Natural killer cell (primary cell): ENCODE measurements at regions not wholly inside any gene's neighbourhood (a gene's known extent, or its start where the extent isn't known, plus 50 kb on each side); places are given as distances from the start of the nearest gene placed in this dataset.

ENCODE experiments used
- ATAC-seq, 3 donors: fragments of 150-1000 bp in 2 of 3; fragments of 200-7000 bp in 1 of 3; cut with Tn5 transposase; 1 replicate in 1 of 3; 2 replicates in 2 of 3; pipeline ENCODE4 v1.10.0; 2021; ENCODE audit warnings: mild to moderate bottlenecking in 2 of 3, moderate library complexity in 2 of 3
- DNase-seq, 2 donors: peaks; one replicate each; pipeline versions ENCODE4 v3.0.0 to v3.0.0-alpha.2; 2013 to 2021; ENCODE audit warnings: mixed read lengths in 1 of 2
- H3K27ac ChIP-seq: one replicate; pipeline ENCODE4 v1.5.1; 2013; ENCODE audit warnings: mild to moderate bottlenecking, low read length
- H3K27me3 ChIP-seq: one replicate; pipeline ENCODE4 v1.6.1; 2013; ENCODE audit warnings: low read length; ENCODE audit not compliant: control insufficient read depth, insufficient read depth
- H3K36me3 ChIP-seq: one replicate; pipeline ENCODE4 v1.6.1; 2013; ENCODE audit warnings: low read length; ENCODE audit not compliant: control insufficient read depth, insufficient read depth
- H3K4me1 ChIP-seq: one replicate; pipeline ENCODE4 v1.6.1; 2013; ENCODE audit warnings: low read length; ENCODE audit not compliant: control insufficient read depth, insufficient read depth
- H3K4me3 ChIP-seq: one replicate; pipeline ENCODE4 v1.5.1; 2013; ENCODE audit warnings: low read length
- H3K9me3 ChIP-seq: one replicate; pipeline ENCODE4 v1.6.1; 2013; ENCODE audit warnings: low read length; ENCODE audit not compliant: control insufficient read depth, insufficient read depth
- H3K27ac Mint-ChIP-seq, 2 donors: one replicate each; pipeline ENCODE4 v1.8.0; 2022; ENCODE audit warnings: mild to moderate bottlenecking in 2 of 2, mixed read lengths in 2 of 2, moderate library complexity in 1 of 2
- H3K27me3 Mint-ChIP-seq, 2 donors: one replicate each; pipeline ENCODE4 v1.8.0; 2022; ENCODE audit warnings: low read depth in 2 of 2, mixed read lengths in 2 of 2
- H3K36me3 Mint-ChIP-seq: one replicate; pipeline ENCODE4 v1.8.0; 2022; ENCODE audit warnings: mixed read lengths
- H3K4me1 Mint-ChIP-seq, 2 donors: one replicate each; pipeline ENCODE4 v1.8.0; 2022; ENCODE audit warnings: mixed read lengths in 2 of 2
- H3K4me3 Mint-ChIP-seq: one replicate; pipeline ENCODE4 v1.8.0; 2022; ENCODE audit warnings: mild to moderate bottlenecking, moderate library complexity, mixed read lengths
- H3K9me3 Mint-ChIP-seq, 2 donors: one replicate each; pipeline ENCODE4 v1.8.0; 2022; ENCODE audit warnings: mixed read lengths in 2 of 2
- CTCF ChIP-seq: fragments of 200-600 bp; IDR thresholded peaks from one replicate; pipeline ENCODE4 v1.8.0; 2022; ENCODE audit warnings: antibody characterized with exemption
- WGBS: methylation state at CpG from one replicate; pipeline ENCODE4 v1.1.7; 2013; ENCODE audit warnings: missing lambda C conversion rate; ENCODE audit not compliant: insufficient coverage; 5-methylcytosine and 5-hydroxymethylcytosine counted together
- intact Hi-C: fragments of 100-400 bp; cut with micrococcal nuclease; formaldehyde crosslinking; loops from one replicate; pipeline ENCODE4 v1.14.2; 2022

GRCh38 chr10:84590327-84591193 is 262.2 kb downstream of the CCSER2 start:
- Mint-ChIP-seq H3K27me3 (peaks cover 3 to 7% of the 10 kb centered on the region in 2 donors), H3K9me3 (no peaks in the 10 kb centered on the region), H3K4me3 (no peak overlapping the region), H3K27ac (no peak overlapping the region), H3K4me1 (no peaks in the 10 kb centered on the region), H3K36me3 (no peaks in the 10 kb centered on the region)
- ATAC-seq, result no peak
- intact Hi-C loops, result no loop called here
- H3K27ac ChIP-seq, result no peak overlapping the region
- TF ChIP-seq CTCF, result no peak
- no peaks in the 10 kb centered on the region for H3K4me1 ChIP-seq
- no peaks in the 10 kb centered on the region for H3K27me3 ChIP-seq
- no peak for DNase-seq
- WGBS, result 77% methylated on average over 14 of the region's 14 CpGs
- H3K36me3 ChIP-seq, result no peaks in the 10 kb centered on the region
- no peak overlapping the region for H3K4me3 ChIP-seq
- no peaks in the 10 kb centered on the region for H3K9me3 ChIP-seq

GRCh38 chr10:84593506-84593905 is 265.1 kb downstream of the CCSER2 start:
- DNase-seq (no peak), ATAC-seq (no peak)
- H3K27ac Mint-ChIP-seq, result no peak overlapping the region
- H3K36me3 Mint-ChIP-seq, result no peaks in the 10 kb centered on the region
- peaks cover 3 to 7% of the 10 kb centered on the region in 2 donors for H3K27me3 Mint-ChIP-seq
- no peak overlapping the region for H3K4me3 Mint-ChIP-seq
- no peaks in the 10 kb centered on the region for H3K36me3 ChIP-seq
- no peaks in the 10 kb centered on the region for H3K27me3 ChIP-seq
- H3K4me1 Mint-ChIP-seq, result no peaks in the 10 kb centered on the region
- no peak for TF ChIP-seq CTCF
- H3K9me3 ChIP-seq, result no peaks in the 10 kb centered on the region
- H3K4me1 ChIP-seq, result no peaks in the 10 kb centered on the region
- WGBS, result 89% methylated on average over 7 of the region's 7 CpGs
- no peak overlapping the region for H3K27ac ChIP-seq
- intact Hi-C loops, result no loop called here
- no peak overlapping the region for H3K4me3 ChIP-seq
- H3K9me3 Mint-ChIP-seq, result no peaks in the 10 kb centered on the region

GRCh38 chr10:84596585-84596984 is 268.2 kb downstream of the CCSER2 start:
- no peaks in the 10 kb centered on the region for H3K9me3 Mint-ChIP-seq
- TF ChIP-seq CTCF, result no peak
- no peaks in the 10 kb centered on the region for H3K36me3 ChIP-seq
- H3K27ac Mint-ChIP-seq, result no peak overlapping the region
- H3K9me3 ChIP-seq, result no peaks in the 10 kb centered on the region
- H3K4me3 ChIP-seq, result no peak overlapping the region
- H3K4me3 Mint-ChIP-seq, result no peak overlapping the region
- ATAC-seq, result no peak
- WGBS, result 87% methylated on average over 4 of the region's 4 CpGs
- intact Hi-C loops, result no loop called here
- no peaks in the 10 kb centered on the region for H3K4me1 ChIP-seq
- H3K27me3 ChIP-seq, result no peaks in the 10 kb centered on the region
- no peaks in the 10 kb centered on the region for H3K36me3 Mint-ChIP-seq
- peaks cover 0 to 7% of the 10 kb centered on the region in 2 donors for H3K27me3 Mint-ChIP-seq
- H3K4me1 Mint-ChIP-seq, result no peaks in the 10 kb centered on the region
- H3K27ac ChIP-seq, result no peak overlapping the region
- no peak for DNase-seq

GRCh38 chr10:84599254-84599653 is 270.9 kb downstream of the CCSER2 start:
- H3K36me3 ChIP-seq, result no peaks in the 10 kb centered on the region
- intact Hi-C loops, result no loop called here
- H3K27me3 ChIP-seq, result no peaks in the 10 kb centered on the region
- no peak overlapping the region for H3K27ac ChIP-seq
- ATAC-seq, result no peak
- DNase-seq, result no peak
- Mint-ChIP-seq H3K27ac (no peak overlapping the region), H3K9me3 (no peaks in the 10 kb centered on the region), H3K27me3 (no peaks in the 10 kb centered on the region), H3K4me3 (no peak overlapping the region), H3K36me3 (no peaks in the 10 kb centered on the region), H3K4me1 (no peaks in the 10 kb centered on the region)
- no peaks in the 10 kb centered on the region for H3K9me3 ChIP-seq
- TF ChIP-seq CTCF, result no peak
- no peaks in the 10 kb centered on the region for H3K4me1 ChIP-seq
- WGBS, result 73% methylated on average over 2 of the region's 2 CpGs
- no peak overlapping the region for H3K4me3 ChIP-seq
